HepG2 (cell line): ENCODE measurements at regions not wholly inside any gene's neighbourhood (a gene's known extent, or its start where the extent isn't known, plus 50 kb on each side); places are given as distances from the start of the nearest gene placed in this dataset.

Experiments used
- ATAC-seq: fragments of 200-7000 bp; cut with Tn5 transposase; 3 replicates; pipeline ENCODE4 v1.9.1; 2020; ENCODE audit warnings: mild to moderate bottlenecking, moderate library complexity
- BruUV-seq: library from RNA; stranded (reverse); fragments of 400-500 nt; replicated peaks from 2 replicates; lab custom pipeline; 2021; lab: Mats Ljungman, UMichigan
- CTCF ChIA-PET: fragments of 300-600 bp; formaldehyde crosslinking; extraction: SDS; loops from one replicate; lab custom pipeline; 2021; ENCODE audit warnings: low total read pairs, inconsistent platforms, low intra/inter-chr PET ratio; lab: Yijun Ruan, JAX
- POLR2A ChIA-PET: fragments of 350-600 bp; sonication (Branson Sonifier 250); formaldehyde crosslinking; loops from one replicate; lab custom pipeline; 2020; ENCODE audit warnings: antibody characterized with exemption, inconsistent platforms; lab: Yijun Ruan, JAX
- DNase-seq: peaks from one replicate; pipeline ENCODE4 v3.0.0-alpha.2; 2015; ENCODE audit warnings: low spot score
- FAIRE-seq: peaks from 3 replicates; lab custom pipeline; 2011; peaks lifted over from hg19 to GRCh38; lab: Jason Lieb, UNC
- H2AFZ ChIP-seq: one replicate; pipeline ENCODE4 v1.6.1; 2011; ENCODE audit warnings: low read length, inconsistent platforms
- H3K27ac ChIP-seq: fragments of 300-600 bp; 3 replicates; pipeline ENCODE4 v1.8.0; 2011; ENCODE audit warnings: mixed run types, mild to moderate bottlenecking, mixed read lengths, low read length, inconsistent platforms; ENCODE audit not compliant: insufficient read depth; ENCODE audit errors: extremely low read length
- H3K27me3 ChIP-seq, 2 experiments: fragments of 200-600 bp in 1 of 2; 2 replicates in 1 of 2; 3 replicates in 1 of 2; pipeline versions ENCODE4 v1.6.0 to v1.8.0; 2011; ENCODE audit warnings: low read length in 2 of 2, mild to moderate bottlenecking in 2 of 2, moderate library complexity in 2 of 2, inconsistent platforms in 1 of 2; ENCODE audit not compliant: insufficient read depth in 2 of 2, control insufficient read depth in 1 of 2
- H3K36me3 ChIP-seq, 2 experiments: fragments of 200-600 bp in 1 of 2; replicated peaks in 1 of 2; 2 replicates in 1 of 2; 3 replicates in 1 of 2; pipeline versions ENCODE4 v1.5.1 to v1.8.0; 2011; ENCODE audit warnings: low read length in 2 of 2, inconsistent platforms in 1 of 2; ENCODE audit not compliant: insufficient read depth in 2 of 2, control insufficient read depth in 1 of 2
- H3K4me1 ChIP-seq: 2 replicates; pipeline ENCODE4 v1.5.1; 2012; ENCODE audit warnings: low read length, inconsistent platforms; ENCODE audit not compliant: insufficient read depth
- H3K4me2 ChIP-seq: 2 replicates; pipeline ENCODE4 v1.6.0; 2011; ENCODE audit warnings: low read depth, low read length, inconsistent platforms
- H3K4me3 ChIP-seq, 3 experiments: fragments of 200-600 bp in 1 of 3; sonication (generic), shearing (Covaris generic) in 1 of 3; replicated peaks in 1 of 3; 2 replicates each; pipeline ENCODE4 v1.5.1; 2011 to 2016; ENCODE audit warnings: low read length in 3 of 3, inconsistent platforms in 2 of 3, low read depth in 2 of 3, mild to moderate bottlenecking in 2 of 3, control low read depth in 1 of 3, mixed read lengths in 1 of 3; ENCODE audit not compliant: insufficient read depth in 1 of 3
- H3K79me2 ChIP-seq: one replicate; pipeline ENCODE4 v1.6.1; 2011; ENCODE audit warnings: low read length, inconsistent platforms; ENCODE audit not compliant: insufficient read depth
- H3K9ac ChIP-seq: 2 replicates; pipeline ENCODE4 v1.6.0; 2011; ENCODE audit warnings: mild to moderate bottlenecking, low read depth, low read length, inconsistent platforms; ENCODE audit not compliant: insufficient read depth
- H3K9me3 ChIP-seq: 2 replicates; pipeline ENCODE4 v1.5.1; 2012; ENCODE audit warnings: mild to moderate bottlenecking, low read length
- H4K20me1 ChIP-seq: 2 replicates; pipeline ENCODE4 v1.6.0; 2011; ENCODE audit warnings: inconsistent platforms, mild to moderate bottlenecking, low read length, moderate library complexity; ENCODE audit not compliant: insufficient read depth
- AKAP8 ChIP-seq: sonication (generic); formaldehyde crosslinking; IDR thresholded peaks from 2 replicates; pipeline ENCODE4 v1.5.1; 2020; ENCODE audit warnings: mild to moderate bottlenecking, missing genetic modification reagents
- ARID5B ChIP-seq: IDR thresholded peaks from 2 replicates; pipeline ENCODE4 v1.4.0; 2020; ENCODE audit warnings: mild to moderate bottlenecking, missing genetic modification reagents
- CENPX ChIP-seq: sonication (generic); formaldehyde crosslinking; IDR thresholded peaks from 2 replicates; pipeline ENCODE4 v1.9.0; 2021; ENCODE audit warnings: mild to moderate bottlenecking, missing genetic modification reagents, moderate library complexity
- ERF ChIP-seq: IDR thresholded peaks from 2 replicates; pipeline ENCODE4 v1.6.1; 2018; ENCODE audit warnings: missing biosample characterization, missing genetic modification reagents
- GABPA ChIP-seq, 2 experiments: IDR thresholded peaks; 2 replicates each; pipeline ENCODE4 v1.6.1; 2011 to 2016; ENCODE audit warnings: low read depth in 2 of 2, low read length in 1 of 2, missing biosample characterization in 1 of 2, missing genetic modification characterization in 1 of 2
- HOXA7 ChIP-seq: sonication (generic); formaldehyde crosslinking; IDR thresholded peaks from 2 replicates; pipeline ENCODE4 v1.8.1; 2022; ENCODE audit warnings: mild to moderate bottlenecking, missing genetic modification reagents, moderate library complexity
- KLF15 ChIP-seq: sonication (generic); formaldehyde crosslinking; IDR thresholded peaks from 2 replicates; pipeline ENCODE4 v1.8.1; 2023; ENCODE audit warnings: borderline replicate concordance, mild to moderate bottlenecking, inconsistent platforms, missing genetic modification reagents, mixed read lengths
- SIN3A ChIP-seq: IDR thresholded peaks from 2 replicates; pipeline ENCODE4 v1.6.1; 2011; ENCODE audit warnings: low read depth, mild to moderate bottlenecking, control low read depth, low read length, borderline replicate concordance
- ZBTB2 ChIP-seq: sonication (generic); formaldehyde crosslinking; IDR thresholded peaks from 2 replicates; pipeline ENCODE4 v1.8.0; 2022; ENCODE audit warnings: low read depth, missing genetic modification reagents
- ZNF101 ChIP-seq: sonication (generic); formaldehyde crosslinking; IDR thresholded peaks from 2 replicates; pipeline ENCODE4 v1.4.0; 2020; ENCODE audit warnings: mild to moderate bottlenecking, low read depth, missing genetic modification reagents, borderline replicate concordance
- ZNF747 ChIP-seq: sonication (generic); formaldehyde crosslinking; IDR thresholded peaks from 2 replicates; pipeline ENCODE4 v1.8.1; 2023; ENCODE audit warnings: missing genetic modification reagents, mild to moderate bottlenecking, borderline replicate concordance
- WGBS: methylation state at CpG from one replicate; pipeline ENCODE4 v1.1.6; 2017; ENCODE audit warnings: low lambda C conversion rate; 5-methylcytosine and 5-hydroxymethylcytosine counted together
- in situ Hi-C: cut with HindIII; loops from 2 replicates; pipeline ENCODE4 v1.10.0; 2017; ENCODE audit warnings: low pct_unique_long_range_greater_than_20kb; ENCODE audit not compliant: extremely low pct_ligation_motif_present
- intact Hi-C: fragments of 100-400 bp; cut with micrococcal nuclease; formaldehyde crosslinking; loops from one replicate; pipeline ENCODE4 v1.10.0; 2022; ENCODE audit not compliant: unreplicated experiment
- TF ChIP-seq, protein P1 (sequence below): sonication (generic); formaldehyde crosslinking; IDR thresholded peaks from 2 replicates; pipeline ENCODE4 v1.5.1; 2020; ENCODE audit warnings: mild to moderate bottlenecking, missing genetic modification reagents
- TF ChIP-seq, protein P2 (sequence below): sonication (generic); formaldehyde crosslinking; IDR thresholded peaks from 2 replicates; pipeline ENCODE4 v1.5.0; 2020; ENCODE audit warnings: mild to moderate bottlenecking, missing genetic modification reagents

GRCh38 chr12:92624236-92624635, 78.6 kb upstream of the PLEKHG7 start:
- ATAC-seq, result no peak
- Histone ChIP-seq H3K4me1 (no peaks in the 10 kb centered on the region), H3K9me3 (no peaks in the 10 kb centered on the region), H4K20me1 (no peaks in the 10 kb centered on the region), H3K79me2 (no peaks in the 10 kb centered on the region), H3K27ac (no peak overlapping the region), H3K27me3 (0 out of 5 replicates have a peak, but pooled peaks cover 0 to 1% of the 10 kb centered on the region in 2 experiments), H3K4me2 (no peak overlapping the region), H3K4me3 (no peak overlapping the region), H2AFZ (no peak overlapping the region), H3K9ac (no peak overlapping the region), H3K36me3 (no peaks in the 10 kb centered on the region)
- intact Hi-C loops, result no loop called here
- ChIA-PET POLR2A (no interaction called here), CTCF (no interaction called here)
- in situ Hi-C loops, result loop anchor here (25.0 kb wide), 1 partner anchor 1237 kb away; no protein-coding TSS in a partner anchor
- no peak for DNase-seq
- 0% methylated on average over 1 of the region's 1 CpG for WGBS
- no peak for FAIRE-seq
- BruUV-seq, result no TSS peak
- TF ChIP-seq ARID5B, result no peak
- TF ChIP-seq ZNF747 (CRISPR knock-in tag), result no peak
- no peak for TF ChIP-seq HOXA7 (CRISPR knock-in tag)
- no peak for TF ChIP-seq AKAP8 (CRISPR knock-in tag)
- no peak for TF ChIP-seq CENPX
- TF ChIP-seq KLF15, result no peak
- TF ChIP-seq ERF (CRISPR knock-in tag), result no peak
- TF ChIP-seq GABPA (IDR thresholded peaks at IDR 0.05; ENCODE audit: low read depth, low read length), result no peak
- TF ChIP-seq GABPA (CRISPR knock-in tag; IDR thresholded peaks at IDR 0.05; ENCODE audit: low read depth), result no peak
- TF ChIP-seq SIN3A, result no peak
- TF ChIP-seq ZBTB2 (CRISPR knock-in tag), result no peak
- TF ChIP-seq ZNF101 (CRISPR knock-in tag), result no peak
- TF ChIP-seq, protein P1, sequence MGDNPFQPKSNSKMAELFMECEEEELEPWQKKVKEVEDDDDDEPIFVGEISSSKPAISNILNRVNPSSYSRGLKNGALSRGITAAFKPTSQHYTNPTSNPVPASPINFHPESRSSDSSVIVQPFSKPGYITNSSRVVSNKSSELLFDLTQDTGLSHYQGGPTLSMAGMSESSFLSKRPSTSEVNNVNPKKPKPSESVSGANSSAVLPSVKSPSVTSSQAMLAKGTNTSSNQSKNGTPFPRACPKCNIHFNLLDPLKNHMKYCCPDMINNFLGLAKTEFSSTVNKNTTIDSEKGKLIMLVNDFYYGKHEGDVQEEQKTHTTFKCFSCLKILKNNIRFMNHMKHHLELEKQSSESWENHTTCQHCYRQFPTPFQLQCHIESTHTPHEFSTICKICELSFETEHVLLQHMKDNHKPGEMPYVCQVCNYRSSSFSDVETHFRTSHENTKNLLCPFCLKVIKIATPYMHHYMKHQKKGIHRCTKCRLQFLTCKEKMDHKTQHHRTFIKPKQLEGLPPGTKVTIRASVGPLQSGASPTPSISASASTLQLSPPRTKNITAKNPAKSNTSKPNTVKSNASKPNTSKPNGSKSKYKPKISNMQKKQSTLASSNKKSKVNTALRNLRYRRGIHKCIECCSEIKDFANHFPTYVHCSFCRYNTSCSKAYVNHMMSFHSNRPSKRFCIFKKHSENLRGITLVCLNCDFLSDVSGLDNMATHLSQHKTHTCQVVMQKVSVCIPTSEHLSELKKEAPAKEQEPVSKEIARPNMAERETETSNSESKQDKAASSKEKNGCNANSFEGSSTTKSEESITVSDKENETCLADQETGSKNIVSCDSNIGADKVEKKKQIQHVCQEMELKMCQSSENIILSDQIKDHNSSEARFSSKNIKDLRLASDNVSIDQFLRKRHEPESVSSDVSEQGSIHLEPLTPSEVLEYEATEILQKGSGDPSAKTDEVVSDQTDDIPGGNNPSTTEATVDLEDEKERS (CRISPR knock-in tag), result no peak
- TF ChIP-seq, protein P2, sequence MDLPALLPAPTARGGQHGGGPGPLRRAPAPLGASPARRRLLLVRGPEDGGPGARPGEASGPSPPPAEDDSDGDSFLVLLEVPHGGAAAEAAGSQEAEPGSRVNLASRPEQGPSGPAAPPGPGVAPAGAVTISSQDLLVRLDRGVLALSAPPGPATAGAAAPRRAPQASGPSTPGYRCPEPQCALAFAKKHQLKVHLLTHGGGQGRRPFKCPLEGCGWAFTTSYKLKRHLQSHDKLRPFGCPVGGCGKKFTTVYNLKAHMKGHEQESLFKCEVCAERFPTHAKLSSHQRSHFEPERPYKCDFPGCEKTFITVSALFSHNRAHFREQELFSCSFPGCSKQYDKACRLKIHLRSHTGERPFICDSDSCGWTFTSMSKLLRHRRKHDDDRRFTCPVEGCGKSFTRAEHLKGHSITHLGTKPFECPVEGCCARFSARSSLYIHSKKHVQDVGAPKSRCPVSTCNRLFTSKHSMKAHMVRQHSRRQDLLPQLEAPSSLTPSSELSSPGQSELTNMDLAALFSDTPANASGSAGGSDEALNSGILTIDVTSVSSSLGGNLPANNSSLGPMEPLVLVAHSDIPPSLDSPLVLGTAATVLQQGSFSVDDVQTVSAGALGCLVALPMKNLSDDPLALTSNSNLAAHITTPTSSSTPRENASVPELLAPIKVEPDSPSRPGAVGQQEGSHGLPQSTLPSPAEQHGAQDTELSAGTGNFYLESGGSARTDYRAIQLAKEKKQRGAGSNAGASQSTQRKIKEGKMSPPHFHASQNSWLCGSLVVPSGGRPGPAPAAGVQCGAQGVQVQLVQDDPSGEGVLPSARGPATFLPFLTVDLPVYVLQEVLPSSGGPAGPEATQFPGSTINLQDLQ, result no peak
